Muscle of arm (tissue), 1 donor: ENCODE measurements at regions not wholly inside any gene's neighbourhood (a gene's known extent, or its start where the extent isn't known, plus 50 kb on each side); places are given as distances from the start of the nearest gene placed in this dataset.
"Not testable (repeated sequence)": the region's sequence is repeated elsewhere in the genome, so short reads cannot be mapped to it uniquely, and the experiment has no call there.

ENCODE experiments used
- DNase-seq: peaks from one replicate; pipeline ENCODE4 v3.0.0-alpha.2; 2013

DNA sequence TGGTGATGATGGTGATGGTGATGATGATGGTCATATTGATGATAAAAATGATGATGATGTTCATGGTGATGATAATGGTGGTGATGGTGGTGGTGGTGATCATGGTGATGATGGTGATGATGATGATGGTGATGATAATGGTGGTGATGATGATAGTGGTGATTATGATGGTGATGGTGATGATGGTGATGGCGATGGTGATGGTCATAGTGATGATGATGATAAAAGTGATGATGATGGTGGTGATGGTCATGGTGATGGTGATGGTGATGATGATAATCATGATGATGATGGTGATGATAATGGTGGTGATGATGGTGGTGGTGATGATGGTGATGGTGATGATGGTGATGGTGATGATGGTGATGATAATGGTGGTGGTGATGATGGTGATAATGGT lies 478.7 kb downstream of the TYW1 start:
- no peak for DNase-seq

DNA sequence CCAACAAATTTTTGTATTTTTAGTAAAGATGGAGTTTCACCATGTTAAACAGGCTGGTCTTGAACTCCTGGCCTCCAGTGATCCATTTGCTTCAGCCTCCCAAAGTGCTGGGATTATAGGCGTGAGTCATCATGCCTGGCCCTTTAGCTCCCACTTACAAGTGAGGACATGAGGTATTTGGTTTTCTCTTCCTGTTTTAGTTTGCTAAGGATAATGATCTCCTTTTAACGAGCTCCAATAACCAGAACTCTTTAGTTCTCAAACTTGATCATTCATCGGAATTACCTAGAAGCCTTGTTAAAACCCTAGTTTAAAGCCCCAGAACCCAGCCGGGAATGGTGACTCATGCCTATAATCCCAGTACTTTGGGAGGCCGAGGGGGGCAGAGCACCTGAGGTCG lies 481.4 kb downstream of the TYW1 start:
- no peak for DNase-seq

DNA sequence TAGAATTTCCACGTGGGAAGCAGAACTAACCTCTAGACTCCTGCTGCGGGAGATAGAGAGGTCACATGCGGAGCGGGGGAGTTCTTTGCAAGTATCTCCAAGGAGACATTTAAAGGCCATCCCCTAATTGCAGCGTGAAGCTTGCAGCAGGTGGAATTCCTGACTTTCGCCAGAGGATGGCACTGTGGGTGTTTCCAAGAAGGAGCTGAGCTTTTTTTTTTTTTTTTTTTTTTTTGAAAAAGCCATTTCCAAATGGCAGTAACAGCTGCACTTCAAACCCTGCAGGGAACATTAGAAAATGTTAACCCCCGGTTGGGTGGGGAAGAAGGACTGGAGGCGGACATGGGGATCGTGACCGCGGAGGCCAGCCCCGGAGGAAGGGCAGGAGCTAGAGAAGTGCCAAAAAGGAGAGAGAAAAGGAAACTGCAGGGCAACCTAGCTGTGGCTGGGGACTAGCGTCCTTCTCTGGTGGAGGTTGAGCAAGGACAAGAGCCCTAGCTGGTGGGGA lies 487.7 kb downstream of the TYW1 start:
- peak; percentile 73 for DNase-seq

DNA sequence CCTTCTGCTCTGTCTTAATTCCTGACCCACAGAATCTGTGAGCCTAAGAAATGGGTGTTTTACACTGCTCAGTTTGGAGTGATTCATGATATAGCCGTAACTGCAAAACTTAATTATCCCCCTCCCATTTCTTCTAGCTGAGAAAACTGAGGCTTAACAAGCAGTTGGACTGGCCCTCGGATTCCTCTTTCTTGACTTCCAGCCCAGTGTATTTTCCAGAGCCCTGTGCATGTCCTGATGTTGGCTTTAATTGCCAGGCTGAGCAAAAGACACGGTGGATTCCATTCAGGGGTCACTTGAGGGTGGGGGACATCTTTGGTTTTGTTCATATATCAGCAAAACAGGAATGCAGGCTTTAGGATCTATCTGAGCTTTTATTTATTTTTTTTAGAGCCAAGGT lies 489.8 kb downstream of the TYW1 start:
- no peak for DNase-seq

DNA sequence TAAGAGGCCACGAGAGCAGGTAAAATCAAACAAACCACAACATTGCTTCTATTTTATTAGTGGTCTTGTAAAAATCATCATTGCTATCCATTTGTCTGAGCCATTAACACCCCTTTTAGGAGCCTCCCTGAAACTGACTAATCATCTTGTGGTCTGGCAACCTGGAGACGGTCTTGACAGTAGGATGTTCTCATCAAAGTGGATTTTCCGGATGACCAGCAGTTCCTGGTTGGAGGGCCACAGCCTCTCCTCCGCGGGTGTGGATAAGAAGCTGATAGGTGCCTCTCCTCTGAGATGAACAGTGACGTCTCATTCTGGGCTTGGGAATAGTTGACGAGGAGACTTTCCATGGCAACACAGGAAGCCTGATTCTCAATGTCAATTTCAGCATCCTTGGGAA lies 490.7 kb downstream of the TYW1 start:
- no peak for DNase-seq

DNA sequence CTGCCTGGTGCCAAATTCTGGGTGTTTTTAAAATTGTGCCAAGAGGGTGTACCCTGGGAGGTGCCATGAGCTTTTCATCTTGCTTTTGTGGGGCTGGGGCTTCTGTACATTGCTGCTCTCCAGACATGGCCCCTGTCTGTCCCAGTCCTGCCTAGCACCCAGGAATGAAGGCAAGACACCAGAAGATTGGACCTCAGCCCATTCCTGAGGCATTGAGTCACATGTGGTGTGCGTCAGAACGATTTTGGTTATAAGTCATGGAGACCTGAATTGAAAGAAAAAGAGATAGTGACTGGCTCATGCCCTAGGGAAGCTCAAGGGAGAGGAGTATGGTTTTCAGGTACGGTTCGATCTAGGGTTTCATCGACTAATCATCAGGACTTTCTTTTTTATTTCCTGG lies 493.2 kb downstream of the TYW1 start:
- no peak for DNase-seq

DNA sequence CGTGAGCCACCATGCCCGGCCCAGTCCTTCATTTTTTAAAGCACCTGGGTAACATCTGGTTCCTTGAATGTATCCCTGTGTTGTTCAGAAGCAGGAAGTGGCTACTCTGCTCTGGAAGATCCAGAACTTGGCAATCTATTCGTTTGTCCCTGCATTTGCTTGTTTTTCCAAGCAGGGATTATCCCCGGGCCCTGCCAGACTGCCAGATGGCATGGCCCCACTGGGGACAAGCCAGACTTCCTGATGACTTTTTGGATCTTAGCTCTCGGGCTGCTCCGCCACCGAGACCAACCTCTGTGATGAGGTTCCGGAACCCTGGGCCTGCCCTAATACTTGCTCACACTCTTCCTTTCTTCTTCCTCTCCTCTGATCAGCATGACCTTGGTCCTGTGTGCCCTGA lies 496.7 kb downstream of the TYW1 start:
- no peak for DNase-seq

DNA sequence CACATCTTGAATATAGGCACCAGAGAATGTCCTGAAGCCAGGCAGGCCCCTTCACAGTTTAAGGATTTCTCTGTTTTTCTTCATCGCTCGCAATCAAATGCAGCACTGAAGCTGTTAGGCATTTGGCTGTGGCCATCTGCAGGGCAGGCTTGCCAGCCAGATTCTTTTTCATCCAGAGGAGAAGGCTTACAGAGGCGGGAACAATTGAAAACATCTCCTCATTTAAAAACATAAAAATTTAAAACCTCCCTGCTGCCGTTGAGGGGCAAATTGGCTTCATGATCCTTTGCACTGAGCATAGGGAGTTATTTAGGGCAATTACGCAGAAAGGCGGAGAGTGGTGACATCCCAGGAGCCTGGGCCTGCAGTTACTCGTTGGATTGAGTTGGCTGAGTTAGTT lies 500.0 kb downstream of the TYW1 start:
- DNase-seq, result peak; percentile 28

DNA sequence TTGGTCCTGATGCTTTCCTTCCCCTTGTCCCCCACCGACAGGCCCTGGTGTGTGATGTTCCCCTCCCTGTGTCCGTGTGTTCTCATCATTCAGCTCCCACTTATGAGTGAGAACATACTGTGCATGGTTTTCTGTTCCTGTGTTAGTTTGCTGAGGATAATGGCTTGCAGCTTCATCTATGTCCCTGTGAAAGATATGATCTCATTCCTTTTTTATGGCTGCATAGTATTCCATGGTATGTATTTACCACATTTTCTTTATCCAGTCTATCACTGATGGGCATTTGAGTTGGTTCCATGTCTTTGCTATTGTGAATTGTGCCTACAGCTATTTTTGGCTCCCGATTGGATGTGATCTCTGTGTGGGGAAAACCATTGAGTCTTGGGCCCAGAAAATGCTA lies 501.3 kb downstream of the TYW1 start:
- not testable (repeated sequence) for DNase-seq

DNA sequence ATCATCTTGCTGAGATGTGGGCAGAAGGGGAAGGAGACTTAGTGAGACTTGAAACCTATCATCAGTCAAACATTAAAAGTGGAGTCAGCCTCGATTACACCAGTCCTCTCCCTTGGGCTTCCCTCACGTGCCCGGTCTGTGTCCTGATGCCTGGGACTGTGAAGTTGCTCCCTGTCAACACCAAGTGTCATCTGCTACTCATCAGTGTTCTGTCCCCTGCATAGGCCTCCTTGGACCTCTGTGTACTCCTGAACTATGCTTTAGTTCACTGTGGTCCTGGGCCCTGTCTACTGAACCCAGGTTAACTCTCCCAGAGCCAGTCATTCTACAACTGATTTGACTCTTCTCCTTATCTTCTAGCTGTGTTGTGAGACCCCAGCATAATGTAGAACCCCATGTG lies 506.3 kb downstream of the TYW1 start:
- DNase-seq, result no peak

DNA sequence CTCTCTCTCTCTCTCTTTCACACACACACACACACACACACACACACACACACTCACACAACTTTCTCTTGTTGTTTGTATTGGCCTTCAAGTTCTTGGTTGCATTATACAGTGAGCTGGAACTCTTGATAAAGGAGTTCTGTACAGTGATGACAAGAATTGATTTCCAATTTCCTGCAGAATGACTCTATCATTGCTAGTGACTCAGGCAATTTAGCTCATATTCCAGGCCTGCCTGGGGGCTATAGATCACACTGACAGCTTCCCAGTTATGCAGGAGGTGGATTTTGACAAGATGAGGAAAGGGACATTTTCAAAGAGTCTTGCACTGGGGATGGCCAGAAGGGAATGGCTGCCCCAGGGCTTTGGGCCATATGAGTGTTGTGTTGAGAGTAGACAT lies 508.8 kb downstream of the TYW1 start:
- DNase-seq, result no peak

DNA sequence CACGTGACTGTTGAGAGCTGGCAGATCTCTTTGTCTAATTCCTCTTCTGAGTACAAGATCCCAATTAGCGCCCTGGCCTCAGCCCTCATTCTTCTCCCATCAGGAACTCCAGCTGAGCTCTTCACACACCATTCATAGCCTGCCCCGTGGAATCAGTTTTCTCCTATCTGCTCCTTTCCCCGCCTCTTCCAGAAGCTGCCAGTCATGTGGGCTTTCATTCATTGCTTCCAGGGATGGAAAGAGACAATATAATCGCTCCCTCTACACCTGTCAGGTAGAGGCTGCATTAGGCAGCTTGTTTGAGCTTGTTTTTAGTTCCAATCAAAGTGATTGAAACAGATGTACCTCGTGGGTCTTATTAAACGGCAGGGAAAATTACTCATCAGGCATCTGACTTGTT lies 515.8 kb downstream of the TYW1 start:
- no peak for DNase-seq

DNA sequence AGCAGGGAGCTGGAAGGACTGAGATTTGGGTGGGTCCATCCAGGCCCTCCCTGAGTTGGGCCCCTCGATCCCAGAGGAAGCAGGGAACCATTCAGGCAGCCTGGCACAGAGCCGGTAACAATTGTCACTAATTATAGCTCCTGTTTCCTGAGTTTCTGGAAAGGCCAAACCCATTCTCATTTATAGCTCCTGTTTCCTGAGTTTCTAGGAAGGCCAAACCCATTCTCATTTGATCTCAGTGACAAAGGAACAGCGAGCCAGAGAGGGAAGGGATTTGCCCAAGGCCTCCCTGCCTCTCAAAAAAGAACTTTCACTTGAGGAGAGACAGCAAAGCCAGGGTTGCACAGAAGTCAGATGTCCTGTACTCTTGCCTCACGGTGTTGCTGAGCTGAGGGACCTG lies 521.9 kb downstream of the TYW1 start:
- peak; percentile 38 for DNase-seq

DNA sequence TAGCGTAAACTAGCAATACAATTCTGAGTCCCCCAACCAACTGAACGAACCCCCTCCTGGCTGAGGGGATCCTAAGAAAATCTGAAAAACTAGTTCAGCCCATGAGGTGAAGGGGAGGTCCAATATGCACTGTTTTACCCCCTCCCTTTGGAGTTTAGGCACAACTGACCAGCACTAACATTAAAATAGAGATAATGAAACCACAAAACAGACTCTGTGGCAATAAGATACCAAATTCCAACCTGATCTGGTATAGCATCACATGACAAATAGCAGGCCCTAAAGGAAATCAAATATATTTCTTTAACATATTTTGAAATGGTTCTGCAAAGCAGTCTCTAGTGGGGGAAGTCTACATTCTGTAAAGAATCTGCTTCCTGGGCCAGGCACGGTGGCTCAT lies 522.5 kb downstream of the TYW1 start:
- no peak for DNase-seq

DNA sequence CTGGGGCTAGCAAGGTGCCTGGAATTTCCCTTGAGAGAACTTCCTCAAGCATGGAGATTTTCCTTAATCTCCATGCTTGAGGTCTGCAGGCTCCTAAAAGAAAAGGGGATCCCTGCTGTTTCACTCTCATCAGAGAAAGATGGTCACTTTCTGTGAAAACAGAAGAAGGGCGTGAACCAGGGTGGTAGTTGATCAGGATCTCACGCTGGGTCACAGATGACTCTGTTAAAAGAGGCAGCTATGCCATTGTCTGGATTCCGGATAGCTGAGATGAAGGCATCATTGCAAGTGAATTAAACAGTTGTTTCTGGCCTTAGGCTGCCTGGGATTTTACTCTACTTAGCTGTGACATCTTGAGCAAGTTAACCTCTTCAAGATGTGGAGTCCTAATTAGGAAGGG lies 525.9 kb downstream of the TYW1 start:
- DNase-seq, result no peak

DNA sequence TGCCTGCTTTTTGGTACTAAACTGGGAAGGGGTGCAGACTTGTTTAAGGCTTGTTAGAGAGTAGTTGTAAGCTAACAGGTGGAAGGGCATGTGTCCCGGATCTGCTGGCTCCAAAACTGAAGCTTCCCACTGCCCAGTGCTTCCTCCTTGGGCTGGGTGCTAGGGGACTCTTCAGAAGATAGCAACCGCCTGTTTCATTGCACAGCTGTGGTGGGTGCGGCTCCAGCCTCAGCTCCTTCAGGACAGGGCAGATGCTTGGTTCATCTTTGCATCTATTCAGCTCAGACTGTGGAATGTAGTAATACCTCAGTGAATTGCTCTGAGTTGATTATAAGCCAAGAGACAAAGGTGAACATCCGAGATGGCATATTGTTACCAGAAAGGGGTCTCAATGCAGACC lies 527.1 kb downstream of the TYW1 start:
- no peak for DNase-seq

DNA sequence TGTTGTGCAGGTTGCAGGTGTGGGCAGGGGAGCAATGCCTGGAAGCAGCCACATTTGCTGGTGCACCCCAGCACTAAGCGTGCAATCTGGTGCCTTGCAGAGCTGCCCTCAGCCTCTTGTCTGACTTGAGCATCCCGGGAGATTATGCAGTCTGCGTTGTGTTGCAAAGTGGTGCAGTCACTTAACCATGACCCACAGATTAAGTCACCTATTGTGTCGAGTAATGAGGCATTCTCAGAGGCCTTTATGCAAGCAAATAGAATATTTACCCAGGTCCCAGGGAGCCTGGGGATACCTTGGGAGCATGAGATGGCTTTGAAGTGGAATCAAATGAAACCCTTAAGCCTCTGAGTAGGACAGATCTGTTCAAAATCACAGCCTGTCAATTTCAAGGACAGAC lies 529.0 kb downstream of the TYW1 start:
- no peak for DNase-seq

DNA sequence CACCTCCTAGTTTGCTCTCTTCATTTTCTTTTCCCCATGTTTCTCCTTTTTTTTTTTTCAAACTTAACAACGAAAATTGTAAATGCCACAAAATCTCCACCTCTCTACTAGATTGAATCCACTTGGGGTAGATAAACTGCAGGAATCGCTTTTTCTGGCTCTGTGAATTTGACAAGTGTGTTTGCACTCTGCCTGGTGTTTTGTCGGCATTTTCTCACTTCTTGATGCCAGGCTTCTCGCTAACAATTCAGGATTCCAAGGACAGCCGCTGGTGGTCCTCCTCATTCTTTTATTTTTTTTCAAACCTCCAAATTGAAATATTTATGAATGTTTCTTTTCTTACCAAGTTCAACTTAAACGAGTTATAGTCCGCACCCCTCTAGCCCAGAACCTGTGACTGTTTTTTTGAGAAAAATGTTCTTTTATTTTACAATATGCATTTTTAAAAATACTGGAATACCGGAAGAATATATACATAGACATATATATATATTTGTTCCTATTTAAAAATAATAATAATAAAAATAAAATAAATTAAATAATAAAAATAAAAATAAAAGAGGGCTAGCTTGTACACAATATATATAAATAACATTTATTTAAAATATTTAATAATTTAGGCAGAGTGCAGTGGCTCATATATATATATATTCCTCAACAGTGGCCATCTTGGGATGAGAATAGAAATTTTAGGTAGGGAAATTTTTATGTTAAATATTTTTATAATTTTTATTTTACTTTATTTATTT lies 538.8 kb downstream of the TYW1 start:
- no peak for DNase-seq

DNA sequence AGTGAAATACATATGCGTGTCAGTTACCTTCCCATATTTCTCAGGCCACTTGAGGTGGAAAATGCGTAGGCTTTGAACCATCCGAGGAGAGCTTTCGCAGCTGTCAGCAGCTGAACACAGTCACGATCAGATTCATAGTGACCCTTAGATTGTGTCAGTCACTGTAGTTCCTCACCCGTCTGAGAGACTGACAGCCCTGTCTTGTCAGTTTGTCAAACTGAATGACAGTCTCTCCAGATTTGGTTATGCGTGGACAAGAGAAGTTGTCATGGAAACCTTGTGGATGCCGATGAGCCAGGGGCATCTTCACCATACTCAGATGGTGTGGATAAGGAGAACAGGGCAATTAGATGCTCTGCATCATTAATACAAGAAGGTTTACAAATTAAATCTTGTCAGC lies 546.3 kb downstream of the TYW1 start:
- DNase-seq, result no peak

DNA sequence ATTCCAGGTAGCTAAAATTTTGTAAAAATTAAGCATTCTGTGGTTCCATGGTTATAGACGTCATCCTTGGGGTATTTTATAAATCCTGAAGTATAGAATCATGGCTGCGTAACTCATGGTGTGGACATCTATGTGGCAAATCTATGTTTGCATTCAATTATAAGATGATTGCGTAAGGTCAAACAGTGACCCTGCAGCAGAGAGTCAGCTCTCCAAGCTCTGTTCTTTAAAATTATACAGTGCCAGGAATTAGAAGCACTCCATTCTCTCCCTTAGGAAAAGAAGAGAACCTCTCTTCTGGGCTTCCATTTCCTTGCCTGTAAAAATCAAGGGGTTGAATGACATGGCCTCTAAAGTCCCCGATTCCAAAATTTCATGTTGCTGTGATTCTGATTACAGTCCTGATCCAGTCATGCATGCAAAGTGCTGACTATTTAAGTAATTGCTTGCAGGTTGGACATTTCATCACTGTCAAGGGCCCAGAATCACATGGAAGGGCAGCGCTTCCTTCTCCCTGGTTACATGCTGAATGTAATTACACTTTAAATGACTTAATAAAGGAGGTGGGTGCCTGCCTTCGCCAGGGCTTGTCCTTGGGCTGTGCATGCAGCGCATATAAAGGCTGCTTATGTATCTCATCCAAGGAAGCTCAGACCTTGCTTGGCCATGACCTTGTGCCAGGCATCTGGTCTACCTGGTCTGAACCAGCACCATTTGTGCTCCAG lies 550.7 kb downstream of the TYW1 start:
- no peak for DNase-seq

DNA sequence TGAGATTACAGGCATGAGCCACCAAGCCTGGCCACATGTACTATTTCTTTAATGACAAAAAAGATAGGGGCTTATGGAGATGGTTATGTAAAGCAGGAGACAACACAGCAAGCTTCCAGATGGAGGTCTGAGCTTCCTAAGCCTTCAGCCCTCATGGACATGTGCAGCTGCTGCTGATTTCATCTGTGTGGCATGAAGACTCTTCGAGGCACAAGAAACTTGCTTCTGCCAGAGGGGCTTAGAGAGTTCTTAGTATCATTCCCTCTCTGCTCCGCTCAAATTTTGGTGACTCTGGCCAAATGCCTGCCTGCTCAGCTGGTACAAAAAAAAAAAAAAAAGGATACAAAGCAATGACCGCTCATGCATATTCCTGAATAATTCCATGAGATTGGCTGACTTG lies 552.5 kb downstream of the TYW1 start:
- peak; percentile 38 for DNase-seq

DNA sequence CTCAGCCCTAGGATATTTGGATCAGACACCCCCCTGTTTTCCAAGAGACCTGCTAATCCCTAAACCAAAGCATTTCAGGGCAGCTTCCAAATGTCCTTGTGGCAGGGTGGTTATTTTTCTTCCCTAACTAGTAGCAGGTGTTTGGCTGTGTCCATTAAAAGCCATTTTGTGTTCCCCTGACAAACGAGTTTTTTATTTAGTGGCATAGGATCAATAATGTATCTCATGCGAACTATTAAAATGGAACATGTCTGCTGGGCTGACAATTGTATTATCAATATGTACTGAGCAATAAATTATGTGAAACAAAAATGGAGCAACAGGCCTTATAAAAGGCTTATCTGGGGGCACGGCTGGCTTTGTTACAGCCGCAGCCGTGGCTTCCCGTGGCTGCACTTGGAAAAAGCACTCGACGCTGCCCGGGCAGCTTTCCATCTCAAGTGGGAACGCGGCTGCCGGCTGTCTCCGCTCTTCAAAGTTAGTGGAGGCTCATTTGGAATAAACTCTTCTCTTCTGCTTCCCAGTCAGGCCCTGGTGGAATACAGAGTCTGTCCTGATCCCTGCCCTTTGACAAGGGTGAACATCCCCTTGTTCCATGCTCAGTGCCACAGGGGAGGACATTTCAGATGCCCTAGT lies 554.3 kb downstream of the TYW1 start:
- DNase-seq, result peak; percentile 65

DNA sequence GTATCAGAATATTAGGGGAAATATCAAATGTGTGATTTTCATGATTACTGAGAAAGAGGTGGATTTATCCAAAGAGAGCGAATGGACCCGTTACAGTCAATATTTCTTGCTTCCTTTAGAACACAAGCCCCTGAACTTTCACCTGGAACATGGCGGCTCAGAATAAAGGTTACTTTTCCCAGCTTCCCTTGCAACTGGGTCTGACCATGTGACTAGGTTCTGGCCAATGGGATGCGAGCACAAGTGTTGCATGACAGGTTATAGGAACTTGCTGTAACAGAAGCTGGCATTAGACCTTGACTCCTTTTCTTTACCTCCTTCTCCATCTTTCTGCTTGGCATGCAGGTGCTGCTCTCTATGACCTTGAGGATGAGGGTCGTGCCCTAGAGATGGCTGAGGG lies 556.1 kb downstream of the TYW1 start:
- DNase-seq, result no peak
